GM12878 (cell line): ENCODE measurements at regions not wholly inside any gene's neighbourhood (a gene's known extent, or its start where the extent isn't known, plus 50 kb on each side); places are given as distances from the start of the nearest gene placed in this dataset.

Source experiments
- ATAC-seq: fragments of 200-7000 bp; cut with Tn5 transposase; 3 replicates; pipeline ENCODE4 v1.9.1; 2020; ENCODE audit warnings: mild to moderate bottlenecking, moderate library complexity
- BruUV-seq: library from RNA; stranded (reverse); fragments of 400-500 nt; replicated peaks from 2 replicates; lab custom pipeline; 2021; lab: Mats Ljungman, UMichigan
- CTCF ChIA-PET: fragments of 300-600 bp; sonication (Branson Sonifier 250); formaldehyde crosslinking; extraction: SDS; loops from one replicate; lab custom pipeline; 2021; ENCODE audit warnings: inconsistent platforms; lab: Yijun Ruan, JAX
- POLR2A ChIA-PET: fragments of 350-600 bp; formaldehyde crosslinking; extraction: SDS; loops from one replicate; lab custom pipeline; 2021; ENCODE audit warnings: inconsistent platforms; lab: Charles Lee
- RAD21 ChIA-PET: fragments of 300-600 bp; sonication (Branson Sonifier 250); formaldehyde crosslinking; loops from one replicate; lab custom pipeline; 2023; ENCODE audit warnings: antibody characterized with exemption; ENCODE audit not compliant: unreplicated experiment; lab: Charles Lee
- SMC1A ChIA-PET: fragments of 300-600 bp; sonication (Branson Sonifier 250); formaldehyde crosslinking; loops from one replicate; lab custom pipeline; 2023; ENCODE audit not compliant: unreplicated experiment, uncharacterized antibody; lab: Charles Lee
- DNase-seq: peaks from one replicate; pipeline ENCODE4 v3.0.0-alpha.2; 2011; ENCODE audit warnings: low read depth, low spot score
- FAIRE-seq: peaks from 3 replicates; lab custom pipeline; 2011; peaks lifted over from hg19 to GRCh38; lab: Jason Lieb, UNC
- H2AFZ ChIP-seq: 2 replicates; pipeline ENCODE4 v1.6.0; 2011; ENCODE audit warnings: low read depth, low read length, control low read depth; ENCODE audit not compliant: control insufficient read depth
- H3K27ac ChIP-seq: 2 replicates; pipeline ENCODE4 v1.5.1; 2011; ENCODE audit warnings: control low read depth; ENCODE audit not compliant: control insufficient read depth, insufficient read depth
- H3K27me3 ChIP-seq, 2 experiments: replicated peaks in 1 of 2; 2 replicates each; pipeline versions ENCODE4 v1.6.0 to v1.6.1; 2011; ENCODE audit warnings: low read length in 1 of 2; ENCODE audit not compliant: control insufficient read depth in 2 of 2, insufficient read depth in 2 of 2
- H3K36me3 ChIP-seq, 2 experiments: 2 replicates each; pipeline ENCODE4 v1.5.1; 2011; ENCODE audit warnings: low read length in 1 of 2; ENCODE audit not compliant: control insufficient read depth in 2 of 2, insufficient read depth in 2 of 2
- H3K4me1 ChIP-seq: 2 replicates; pipeline ENCODE4 v1.6.1; 2011; ENCODE audit warnings: mild to moderate bottlenecking, low read length, moderate library complexity, mixed read lengths; ENCODE audit not compliant: control insufficient read depth, insufficient read depth
- H3K4me2 ChIP-seq: 2 replicates; pipeline ENCODE4 v1.6.0; 2011; ENCODE audit warnings: control low read depth; ENCODE audit not compliant: control insufficient read depth, insufficient read depth
- H3K4me3 ChIP-seq: fragments of 200-600 bp; sonication (generic); 2 replicates; pipeline ENCODE4 v1.5.1; 2016
- H3K79me2 ChIP-seq: 2 replicates; pipeline ENCODE4 v1.6.0; 2011; ENCODE audit warnings: low read length; ENCODE audit not compliant: control insufficient read depth, insufficient read depth
- H3K9ac ChIP-seq: 2 replicates; pipeline ENCODE4 v1.8.0; 2011; ENCODE audit warnings: low read length, control low read depth, mixed read lengths; ENCODE audit not compliant: control insufficient read depth, insufficient read depth
- H3K9me3 ChIP-seq: replicated peaks from 3 replicates; pipeline ENCODE4 v1.5.1; 2011; ENCODE audit warnings: mild to moderate bottlenecking, low read length; ENCODE audit not compliant: control insufficient read depth, insufficient read depth
- H4K20me1 ChIP-seq: 2 replicates; pipeline ENCODE4 v1.6.0; 2011; ENCODE audit not compliant: control insufficient read depth, insufficient read depth
- BCL3 ChIP-seq: IDR thresholded peaks from 2 replicates; pipeline ENCODE4 v1.6.1; 2011; ENCODE audit warnings: borderline replicate concordance, low read depth, mild to moderate bottlenecking, moderate library complexity, low read length; ENCODE audit not compliant: insufficient read depth, poor library complexity, severe bottlenecking
- CHD4 ChIP-seq: fragments of 200-600 bp; sonication (generic); IDR thresholded peaks from 2 replicates; pipeline ENCODE4 v1.6.1; 2016; ENCODE audit warnings: mild to moderate bottlenecking
- CREB1 ChIP-seq: IDR thresholded peaks from 2 replicates; pipeline ENCODE4 v1.6.1; 2012; ENCODE audit warnings: low read depth, mild to moderate bottlenecking, inconsistent platforms
- CREM ChIP-seq: IDR thresholded peaks from 2 replicates; pipeline ENCODE4 v1.6.1; 2014; ENCODE audit warnings: antibody characterized with exemption, low read depth
- E2F4 ChIP-seq: IDR thresholded peaks from 2 replicates; pipeline ENCODE4 v1.6.1; 2012; ENCODE audit warnings: low read depth, low read length, improper control_type of control experiment
- E4F1 ChIP-seq: fragments of 450-650 bp; IDR thresholded peaks from 2 replicates; pipeline ENCODE4 v1.6.1; 2018; ENCODE audit warnings: borderline replicate concordance, mild to moderate bottlenecking; ENCODE audit not compliant: partially characterized antibody
- EGR1 ChIP-seq, 2 experiments: IDR thresholded peaks; 1 replicate in 1 of 2; 2 replicates in 1 of 2; pipeline ENCODE4 v1.6.1; 2011 to 2012; ENCODE audit warnings: low read depth in 2 of 2, low read length in 2 of 2, borderline replicate concordance in 1 of 2, mild to moderate bottlenecking in 1 of 2, moderate library complexity in 1 of 2
- EZH2 ChIP-seq: IDR thresholded peaks from 2 replicates; pipeline ENCODE4 v1.6.1; 2012; ENCODE audit warnings: low read depth, mild to moderate bottlenecking, control low read depth, inconsistent platforms, low read length, borderline replicate concordance; ENCODE audit not compliant: control insufficient read depth
- GABPA ChIP-seq: IDR thresholded peaks from 2 replicates; pipeline ENCODE4 v1.6.1; 2014; ENCODE audit warnings: antibody characterized with exemption, low read depth, mild to moderate bottlenecking, inconsistent platforms
- IKZF2 ChIP-seq, 2 experiments: fragments of 450-650 bp; IDR thresholded peaks; 2 replicates each; pipeline ENCODE4 v1.6.1; 2017; ENCODE audit warnings: mild to moderate bottlenecking in 2 of 2, moderate library complexity in 2 of 2
- JUNB ChIP-seq: IDR thresholded peaks from 2 replicates; pipeline ENCODE4 v1.6.1; 2016; ENCODE audit warnings: antibody characterized with exemption, mild to moderate bottlenecking
- MTA2 ChIP-seq: fragments of 450-650 bp; IDR thresholded peaks from 2 replicates; pipeline ENCODE4 v1.6.1; 2016; ENCODE audit warnings: low read depth, mild to moderate bottlenecking, moderate library complexity
- PKNOX1 ChIP-seq: fragments of 450-650 bp; IDR thresholded peaks from 2 replicates; pipeline ENCODE4 v1.6.1; 2016; ENCODE audit warnings: mild to moderate bottlenecking
- PML ChIP-seq: IDR thresholded peaks from 2 replicates; pipeline ENCODE4 v1.6.1; 2012; ENCODE audit warnings: low read length, inconsistent platforms
- RAD21 ChIP-seq: IDR thresholded peaks from 2 replicates; pipeline ENCODE4 v1.6.1; 2011; ENCODE audit warnings: mild to moderate bottlenecking, low read depth, low read length, moderate library complexity; ENCODE audit not compliant: insufficient read depth
- RB1 ChIP-seq: fragments of 450-650 bp; formaldehyde crosslinking; IDR thresholded peaks from 2 replicates; pipeline ENCODE4 v1.6.1; 2017; ENCODE audit warnings: mild to moderate bottlenecking, borderline replicate concordance
- RBBP5 ChIP-seq: fragments of 200-600 bp; sonication (generic); conservative IDR thresholded peaks from 2 replicates; pipeline ENCODE4 v1.6.1; 2016
- SMC3 ChIP-seq: IDR thresholded peaks from 2 replicates; pipeline ENCODE4 v1.6.1; 2011; ENCODE audit warnings: low read length, improper control_type of control experiment, borderline replicate concordance
- YY1 ChIP-seq: IDR thresholded peaks from 2 replicates; pipeline ENCODE4 v1.6.1; 2011; ENCODE audit warnings: low read depth, mild to moderate bottlenecking, low read length
- ZNF622 ChIP-seq: fragments of 450-650 bp; IDR thresholded peaks from 2 replicates; pipeline ENCODE4 v1.6.1; 2017; ENCODE audit warnings: mild to moderate bottlenecking, inconsistent platforms
- WGBS: methylation state at CpG from one replicate; pipeline ENCODE4 v1.1.6; 2016; ENCODE audit warnings: low lambda C conversion rate; ENCODE audit not compliant: insufficient replicate concordance, insufficient coverage; ENCODE audit errors: missing lambda C conversion rate; 5-methylcytosine and 5-hydroxymethylcytosine counted together
- in situ Hi-C: fragments of 300-500 bp; cut with MboI; formaldehyde crosslinking; loops from 9 replicates; pipeline ENCODE4 v1.14.3; 2018; ENCODE audit warnings: mixed read lengths
- intact Hi-C: fragments of 100-400 bp; cut with micrococcal nuclease; formaldehyde crosslinking; loops from one replicate; pipeline ENCODE4 v1.14.2; 2022; ENCODE audit not compliant: unreplicated experiment

GRCh38 chr2:144326825-144327224 is 193.1 kb downstream of the ZEB2 start:
- RAD21 ChIA-PET = interaction anchor here (0.8 to 0.9 kb wide), 2 partner anchors 56 to 85 kb away, joined by 3 to 4 read pairs; no protein-coding TSS in a partner anchor
- H3K4me1 ChIP-seq = peaks cover 12% of the 10 kb centered on the region; the same call in 1 of the 2 replicates
- no peak for TF ChIP-seq E2F4
- no peak for TF ChIP-seq CHD4
- no peak for TF ChIP-seq YY1
- no peak for TF ChIP-seq RBBP5
- TF ChIP-seq CREB1 = no peak
- no peak for TF ChIP-seq E4F1
- no peak for TF ChIP-seq PKNOX1
- no peak for TF ChIP-seq CREM
- no peak for TF ChIP-seq RB1
- TF ChIP-seq MTA2 = no peak
- no peak for TF ChIP-seq RAD21
- TF ChIP-seq EGR1 (IDR thresholded peaks at IDR 0.05; ENCODE audit: borderline replicate concordance in 1 of 2, low read depth in 2 of 2, low read length in 2 of 2) = no peak
- TF ChIP-seq GABPA = no peak
- TF ChIP-seq SMC3 = no peak
- TF ChIP-seq ZNF622 = no peak
- no peak for TF ChIP-seq PML
- TF ChIP-seq BCL3 = no peak
- no peak for TF ChIP-seq JUNB
- TF ChIP-seq IKZF2 (IDR thresholded peaks at IDR 0.05) = no peak
- no peak for TF ChIP-seq EZH2

More at GRCh38 chr2:144326825-144327224, 193.1 kb downstream of the ZEB2 start:
- FAIRE-seq (no peak), ATAC-seq (no peak), DNase-seq (no peak)
- 90% methylated on average over 3 of the region's 3 CpGs for WGBS
- intact Hi-C loops = no loop called here
- Histone ChIP-seq H3K9ac (no peak overlapping the region), H2AFZ (no peak overlapping the region), H3K36me3 (no peaks in the 10 kb centered on the region), H3K27me3 (no peaks in the 10 kb centered on the region), H3K4me3 (no peak overlapping the region), H3K9me3 (peaks cover 7% of the 10 kb centered on the region), H4K20me1 (no peaks in the 10 kb centered on the region), H3K4me2 (no peak overlapping the region), H3K27ac (no peak overlapping the region), H3K79me2 (peaks cover 42% of the 10 kb centered on the region)
- SMC1A ChIA-PET = interaction anchor here (1.0 to 1.5 kb wide), 3 partner anchors 31 to 142 kb away, joined by 3 to 4 read pairs (median 3); no protein-coding TSS in a partner anchor
- no TSS peak for BruUV-seq
- CTCF ChIA-PET = interaction anchor here (0.9 to 1.0 kb wide), 2 partner anchors 31 to 114 kb away, joined by 3 read pairs; no protein-coding TSS in a partner anchor
- POLR2A ChIA-PET = interaction anchor here (0.6 to 1.2 kb wide), 3 partner anchors 22 to 87 kb away, joined by 3 to 9 read pairs (median 4); no protein-coding TSS in a partner anchor
- in situ Hi-C loops = no loop called here
